GM12878 (cell line): ENCODE measurements at regions not wholly inside any gene's neighbourhood (a gene's known extent, or its start where the extent isn't known, plus 50 kb on each side); places are given as distances from the start of the nearest gene placed in this dataset.

ENCODE experiments used
- ATF7 ChIP-seq: fragments of 450-650 bp; IDR thresholded peaks from 2 replicates; pipeline ENCODE4 v1.6.1; 2016; ENCODE audit warnings: low read depth, mild to moderate bottlenecking
- CBX3 ChIP-seq: fragments of 200-600 bp; sonication (generic); IDR thresholded peaks from 2 replicates; pipeline ENCODE4 v1.6.1; 2016; ENCODE audit warnings: low read depth, borderline replicate concordance
- DPF2 ChIP-seq: fragments of 450-650 bp; IDR thresholded peaks from 2 replicates; pipeline ENCODE4 v1.6.1; 2017; ENCODE audit warnings: mild to moderate bottlenecking
- FOS ChIP-seq: IDR thresholded peaks from 3 replicates; pipeline ENCODE4 v1.6.1; 2011; ENCODE audit warnings: borderline replicate concordance; ENCODE audit not compliant: insufficient read length; ENCODE audit errors: extremely low read depth
- GATAD2B ChIP-seq: fragments of 450-650 bp; conservative IDR thresholded peaks from 2 replicates; pipeline ENCODE4 v1.6.1; 2017; ENCODE audit warnings: low read depth, mild to moderate bottlenecking, moderate library complexity
- HSF1 ChIP-seq: fragments of 150-350 bp; IDR thresholded peaks from 2 replicates; pipeline ENCODE4 v1.6.1; 2014; ENCODE audit warnings: mild to moderate bottlenecking, low read depth, low read length
- MTA3 ChIP-seq: IDR thresholded peaks from 2 replicates; pipeline ENCODE4 v1.6.1; 2012; ENCODE audit warnings: low read length, inconsistent platforms, borderline replicate concordance
- NR2C2 ChIP-seq: IDR thresholded peaks from 2 replicates; pipeline ENCODE4 v1.6.1; 2011; ENCODE audit warnings: borderline replicate concordance, low read depth; ENCODE audit not compliant: control insufficient read depth, insufficient read length
- PAX8 ChIP-seq: fragments of 450-650 bp; IDR thresholded peaks from 2 replicates; pipeline ENCODE4 v1.6.1; 2017; ENCODE audit warnings: mild to moderate bottlenecking, moderate library complexity
- PBX3 ChIP-seq: IDR thresholded peaks from 2 replicates; pipeline ENCODE4 v1.6.1; 2011; ENCODE audit warnings: mild to moderate bottlenecking, low read depth, low read length, moderate library complexity; ENCODE audit not compliant: insufficient replicate concordance
- POU2F2 ChIP-seq: IDR thresholded peaks from 3 replicates; pipeline ENCODE4 v1.6.1; 2011; ENCODE audit warnings: low read depth, mild to moderate bottlenecking, low read length, borderline replicate concordance
- RAD21 ChIP-seq: IDR thresholded peaks from 2 replicates; pipeline ENCODE4 v1.6.1; 2011; ENCODE audit warnings: mild to moderate bottlenecking, low read depth, low read length, moderate library complexity; ENCODE audit not compliant: insufficient read depth
- RUNX3 ChIP-seq: IDR thresholded peaks from 2 replicates; pipeline ENCODE4 v1.6.1; 2012; ENCODE audit warnings: low read length, inconsistent platforms
- SKIL ChIP-seq: fragments of 450-650 bp; IDR thresholded peaks from 2 replicates; pipeline ENCODE4 v1.6.1; 2017; ENCODE audit warnings: mild to moderate bottlenecking, low read depth, inconsistent platforms; ENCODE audit not compliant: poor library complexity, severe bottlenecking
- ZSCAN29 ChIP-seq: fragments of 450-650 bp; IDR thresholded peaks from 2 replicates; pipeline ENCODE4 v1.6.1; 2017; ENCODE audit warnings: mild to moderate bottlenecking, moderate library complexity
- TF ChIP-seq, protein P1 (sequence below): fragments of 450-650 bp; IDR thresholded peaks from 2 replicates; pipeline ENCODE4 v1.6.1; 2016; ENCODE audit warnings: mild to moderate bottlenecking, moderate library complexity, borderline replicate concordance
- TF ChIP-seq, protein P2 (sequence below): IDR thresholded peaks from 2 replicates; pipeline ENCODE4 v1.6.1; 2011; ENCODE audit warnings: borderline replicate concordance, low read depth, mild to moderate bottlenecking, moderate library complexity, low read length; ENCODE audit not compliant: insufficient read depth, poor library complexity, severe bottlenecking

GRCh38 chr17:72463287-72464102, 342.7 kb downstream of the SOX9 start (continued):
- TF ChIP-seq, protein P1, sequence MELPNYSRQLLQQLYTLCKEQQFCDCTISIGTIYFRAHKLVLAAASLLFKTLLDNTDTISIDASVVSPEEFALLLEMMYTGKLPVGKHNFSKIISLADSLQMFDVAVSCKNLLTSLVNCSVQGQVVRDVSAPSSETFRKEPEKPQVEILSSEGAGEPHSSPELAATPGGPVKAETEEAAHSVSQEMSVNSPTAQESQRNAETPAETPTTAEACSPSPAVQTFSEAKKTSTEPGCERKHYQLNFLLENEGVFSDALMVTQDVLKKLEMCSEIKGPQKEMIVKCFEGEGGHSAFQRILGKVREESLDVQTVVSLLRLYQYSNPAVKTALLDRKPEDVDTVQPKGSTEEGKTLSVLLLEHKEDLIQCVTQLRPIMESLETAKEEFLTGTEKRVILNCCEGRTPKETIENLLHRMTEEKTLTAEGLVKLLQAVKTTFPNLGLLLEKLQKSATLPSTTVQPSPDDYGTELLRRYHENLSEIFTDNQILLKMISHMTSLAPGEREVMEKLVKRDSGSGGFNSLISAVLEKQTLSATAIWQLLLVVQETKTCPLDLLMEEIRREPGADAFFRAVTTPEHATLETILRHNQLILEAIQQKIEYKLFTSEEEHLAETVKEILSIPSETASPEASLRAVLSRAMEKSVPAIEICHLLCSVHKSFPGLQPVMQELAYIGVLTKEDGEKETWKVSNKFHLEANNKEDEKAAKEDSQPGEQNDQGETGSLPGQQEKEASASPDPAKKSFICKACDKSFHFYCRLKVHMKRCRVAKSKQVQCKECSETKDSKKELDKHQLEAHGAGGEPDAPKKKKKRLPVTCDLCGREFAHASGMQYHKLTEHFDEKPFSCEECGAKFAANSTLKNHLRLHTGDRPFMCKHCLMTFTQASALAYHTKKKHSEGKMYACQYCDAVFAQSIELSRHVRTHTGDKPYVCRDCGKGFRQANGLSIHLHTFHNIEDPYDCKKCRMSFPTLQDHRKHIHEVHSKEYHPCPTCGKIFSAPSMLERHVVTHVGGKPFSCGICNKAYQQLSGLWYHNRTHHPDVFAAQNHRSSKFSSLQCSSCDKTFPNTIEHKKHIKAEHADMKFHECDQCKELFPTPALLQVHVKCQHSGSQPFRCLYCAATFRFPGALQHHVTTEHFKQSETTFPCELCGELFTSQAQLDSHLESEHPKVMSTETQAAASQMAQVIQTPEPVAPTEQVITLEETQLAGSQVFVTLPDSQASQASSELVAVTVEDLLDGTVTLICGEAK: peak; percentile 27; the same call in 1 of the 2 replicates
- TF ChIP-seq NR2C2 (no peak), RAD21 (no peak), FOS (no peak), RUNX3 (peak; percentile 46; the same call in 1 of the 2 replicates), HSF1 (no peak), DPF2 (no peak; the same call in 1 of the 2 replicates), SKIL (peak; percentile 63), ZSCAN29 (no peak), POU2F2 (0 out of 3 replicates have a peak, but pooled peaks have one; percentile 66), ATF7 (peak; percentile 36; the same call in 1 of the 2 replicates), PAX8 (no peak), CBX3 (no peak), PBX3 (no peak), MTA3 (no peak), GATAD2B (peak; percentile 88)
- TF ChIP-seq, protein P2, sequence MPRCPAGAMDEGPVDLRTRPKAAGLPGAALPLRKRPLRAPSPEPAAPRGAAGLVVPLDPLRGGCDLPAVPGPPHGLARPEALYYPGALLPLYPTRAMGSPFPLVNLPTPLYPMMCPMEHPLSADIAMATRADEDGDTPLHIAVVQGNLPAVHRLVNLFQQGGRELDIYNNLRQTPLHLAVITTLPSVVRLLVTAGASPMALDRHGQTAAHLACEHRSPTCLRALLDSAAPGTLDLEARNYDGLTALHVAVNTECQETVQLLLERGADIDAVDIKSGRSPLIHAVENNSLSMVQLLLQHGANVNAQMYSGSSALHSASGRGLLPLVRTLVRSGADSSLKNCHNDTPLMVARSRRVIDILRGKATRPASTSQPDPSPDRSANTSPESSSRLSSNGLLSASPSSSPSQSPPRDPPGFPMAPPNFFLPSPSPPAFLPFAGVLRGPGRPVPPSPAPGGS: no peak
